ENCODE measurements at regions not wholly inside any gene's neighbourhood (a gene's known extent, or its start where the extent isn't known, plus 50 kb on each side); places are given as distances from the start of the nearest gene placed in this dataset.

DNA sequence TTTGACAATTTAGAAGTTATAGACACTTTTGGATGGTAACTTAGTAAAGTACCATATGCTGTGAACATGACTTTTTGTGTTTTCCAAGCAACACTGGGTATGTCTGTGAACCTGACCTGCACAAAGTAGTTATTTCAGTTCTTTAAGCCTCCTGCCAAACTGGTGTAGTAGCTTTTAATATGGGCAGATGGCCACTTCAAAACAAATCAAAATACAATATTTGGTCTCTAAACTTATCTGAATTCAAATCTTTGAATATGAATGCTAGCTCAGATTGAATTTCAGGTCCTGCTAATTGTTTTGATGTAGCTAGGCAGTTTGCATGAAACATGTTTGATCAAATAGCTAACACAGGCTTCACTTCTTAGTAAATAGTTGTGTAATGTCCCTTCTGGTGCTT lies 1176.7 kb upstream of the CDH9 start:
- TF ChIP-seq CTCF (IDR thresholded peaks at IDR 0.05; ENCODE audit: control extremely low read depth, extremely low read depth, low read depth, missing control alignments), result no peak
- ChIA-PET POLR2A (no interaction called here), CTCF (interaction anchor here (1.2 kb wide), 1 partner anchor 12 kb away, joined by 3 read pairs; no protein-coding TSS in a partner anchor)
- DNase-seq (ENCODE audit: extremely low spot score), result no peak

DNA sequence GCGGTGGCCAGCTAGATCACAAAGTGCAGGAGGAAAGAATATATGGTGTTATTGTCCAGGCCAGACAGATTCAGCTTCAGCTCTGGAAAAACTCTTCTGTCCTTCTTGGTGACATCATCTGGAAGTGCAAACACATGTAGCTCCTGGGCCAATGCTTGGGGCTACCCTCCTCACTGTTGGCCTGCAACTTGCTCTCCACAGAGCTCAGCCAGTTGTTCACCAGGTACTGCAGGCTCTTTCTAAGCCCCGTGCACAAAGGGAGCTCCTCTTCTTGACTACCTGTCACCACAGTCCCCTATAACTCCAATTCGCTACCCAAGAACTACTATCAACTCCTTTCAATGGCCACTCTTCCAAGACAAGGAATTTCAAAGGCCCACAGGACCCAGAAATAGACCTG lies 1175.9 kb upstream of the CDH9 start:
- TF ChIP-seq CTCF (IDR thresholded peaks at IDR 0.05; ENCODE audit: control extremely low read depth, extremely low read depth, low read depth, missing control alignments), result no peak
- no peak for DNase-seq (ENCODE audit: extremely low spot score)
- CTCF ChIA-PET, result interaction anchor here (0.8 to 0.9 kb wide), 2 partner anchors 9 to 11 kb away, joined by 3 read pairs; no protein-coding TSS in a partner anchor
- POLR2A ChIA-PET, result no interaction called here

GRCh38 chr5:28208356-28208755 lies 1170.0 kb upstream of the CDH9 start:
- DNase-seq (ENCODE audit: extremely low spot score), result no peak
- POLR2A ChIA-PET, result no interaction called here
- TF ChIP-seq CTCF (IDR thresholded peaks at IDR 0.05; ENCODE audit: control extremely low read depth, extremely low read depth, low read depth, missing control alignments), result no peak
- CTCF ChIA-PET, result interaction anchor here (1.5 kb wide), 1 partner anchor 16 kb away, joined by 3 read pairs; no protein-coding TSS in a partner anchor

GRCh38 chr5:28190011-28190410 lies 1151.6 kb upstream of the CDH9 start:
- ChIA-PET POLR2A (no interaction called here), CTCF (interaction anchor here (1.5 kb wide), 1 partner anchor 12 kb away, joined by 3 read pairs; no protein-coding TSS in a partner anchor)
- DNase-seq (ENCODE audit: extremely low spot score), result no peak
- TF ChIP-seq CTCF (IDR thresholded peaks at IDR 0.05; ENCODE audit: control extremely low read depth, extremely low read depth, low read depth, missing control alignments), result no peak

- ChIA-PET CTCF (no interaction called here), POLR2A (no interaction called here)
- DNase-seq (ENCODE audit: extremely low spot score), result no peak
- no peak for TF ChIP-seq CTCF (IDR thresholded peaks at IDR 0.05; ENCODE audit: control extremely low read depth, extremely low read depth, low read depth, missing control alignments)
These were observed 1136.3 kb upstream of the CDH9 start for GRCh38 chr5:28174691-28175090.

GRCh38 chr5:28165096-28165495 lies 1126.7 kb upstream of the CDH9 start:
- CTCF ChIA-PET, result no interaction called here
- POLR2A ChIA-PET, result no interaction called here
- no peak for DNase-seq (ENCODE audit: extremely low spot score)
- TF ChIP-seq CTCF (IDR thresholded peaks at IDR 0.05; ENCODE audit: control extremely low read depth, extremely low read depth, low read depth, missing control alignments), result no peak

DNA sequence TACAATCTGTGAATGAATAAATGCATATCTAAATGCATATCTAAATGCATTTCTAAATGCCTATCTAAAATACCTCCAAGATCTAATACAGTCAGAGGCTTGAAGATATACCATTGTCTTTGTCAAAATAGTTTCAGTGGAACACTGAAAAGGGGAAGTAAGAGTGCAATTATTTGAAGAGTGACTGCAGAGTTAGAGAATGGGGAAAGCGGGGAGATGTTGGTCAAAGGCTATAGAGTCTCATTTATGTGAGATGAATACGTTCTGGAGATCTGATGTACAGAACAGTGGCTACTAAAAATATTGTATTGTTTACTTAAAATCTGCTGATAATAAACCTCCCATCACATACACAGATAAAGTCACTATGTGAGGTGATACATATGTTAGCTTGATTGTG lies 1126.2 kb upstream of the CDH9 start:
- ChIA-PET POLR2A (no interaction called here), CTCF (no interaction called here)
- no peak for TF ChIP-seq CTCF (IDR thresholded peaks at IDR 0.05; ENCODE audit: control extremely low read depth, extremely low read depth, low read depth, missing control alignments)
- no peak for DNase-seq (ENCODE audit: extremely low spot score)

All from GM10248 (cell line).